H1 (cell line): ENCODE measurements at regions not wholly inside any gene's neighbourhood (a gene's known extent, or its start where the extent isn't known, plus 50 kb on each side); places are given as distances from the start of the nearest gene placed in this dataset.

Experiments used
- CBX8 ChIP-seq: fragments of 300-800, 300-1000 bp; sonication (generic); IDR thresholded peaks from 2 replicates; pipeline ENCODE4 v1.7.1; 2016; ENCODE audit warnings: low read depth, low read length, borderline replicate concordance
- EP300 ChIP-seq, 2 experiments: IDR thresholded peaks; 1 replicate in 1 of 2; 2 replicates in 1 of 2; pipeline ENCODE4 v1.6.1; 2011 to 2012; ENCODE audit warnings: low read depth in 2 of 2, low read length in 2 of 2, mild to moderate bottlenecking in 2 of 2, borderline replicate concordance in 1 of 2, inconsistent platforms in 1 of 2, moderate library complexity in 1 of 2
- GTF2F1 ChIP-seq: IDR thresholded peaks from 2 replicates; pipeline ENCODE4 v1.6.1; 2012; ENCODE audit warnings: low read depth, low read length, improper control_type of control experiment, borderline replicate concordance
- HDAC2 ChIP-seq, 2 experiments: fragments of 300-600 bp in 1 of 2; sonication (generic) in 1 of 2; IDR thresholded peaks; 2 replicates each; pipeline ENCODE4 v1.6.1; 2011 to 2012; ENCODE audit warnings: low read depth in 2 of 2, low read length in 2 of 2, mild to moderate bottlenecking in 2 of 2, moderate library complexity in 2 of 2, borderline replicate concordance in 1 of 2, inconsistent platforms in 1 of 2
- HDAC6 ChIP-seq: IDR thresholded peaks from one replicate; pipeline ENCODE4 v1.7.1; 2012; ENCODE audit warnings: low read depth, mild to moderate bottlenecking, inconsistent platforms, low read length, moderate library complexity
- POLR2A ChIP-seq, 2 experiments: IDR thresholded peaks; 1 replicate in 1 of 2; 2 replicates in 1 of 2; pipeline ENCODE4 v1.6.1; 2011; ENCODE audit warnings: low read depth in 2 of 2, low read length in 2 of 2, mild to moderate bottlenecking in 2 of 2; ENCODE audit errors: control extremely low read depth in 1 of 2
- POLR2AphosphoS5 ChIP-seq: IDR thresholded peaks from 2 replicates; pipeline ENCODE4 v1.6.1; 2011; ENCODE audit warnings: low read depth, low read length
- TF ChIP-seq, protein P1 (sequence below), 3 experiments: IDR thresholded peaks; 1 replicate in 2 of 3; 2 replicates in 1 of 3; pipeline versions ENCODE4 v1.5.1 to v1.6.1; 2011; ENCODE audit warnings: low read length in 3 of 3, mild to moderate bottlenecking in 3 of 3, inconsistent platforms in 2 of 3, low read depth in 1 of 3, moderate library complexity in 1 of 3; ENCODE audit not compliant: insufficient read depth in 1 of 3; ENCODE audit errors: control extremely low read depth in 1 of 3

- no peak for TF ChIP-seq CBX8
- no peak for TF ChIP-seq EP300 (IDR thresholded peaks at IDR 0.05; ENCODE audit: borderline replicate concordance in 1 of 2, low read depth in 2 of 2, low read length in 2 of 2)
- TF ChIP-seq HDAC6, result no peak
- TF ChIP-seq GTF2F1, result no peak
- TF ChIP-seq POLR2AphosphoS5, result no peak
- no peak for TF ChIP-seq POLR2A (IDR thresholded peaks at IDR 0.05; ENCODE audit: control extremely low read depth in 1 of 2, low read depth in 2 of 2, low read length in 2 of 2)
- TF ChIP-seq HDAC2 (IDR thresholded peaks at IDR 0.05; ENCODE audit: borderline replicate concordance in 1 of 2, low read depth in 2 of 2, low read length in 2 of 2), result no peak
- TF ChIP-seq, protein P1, sequence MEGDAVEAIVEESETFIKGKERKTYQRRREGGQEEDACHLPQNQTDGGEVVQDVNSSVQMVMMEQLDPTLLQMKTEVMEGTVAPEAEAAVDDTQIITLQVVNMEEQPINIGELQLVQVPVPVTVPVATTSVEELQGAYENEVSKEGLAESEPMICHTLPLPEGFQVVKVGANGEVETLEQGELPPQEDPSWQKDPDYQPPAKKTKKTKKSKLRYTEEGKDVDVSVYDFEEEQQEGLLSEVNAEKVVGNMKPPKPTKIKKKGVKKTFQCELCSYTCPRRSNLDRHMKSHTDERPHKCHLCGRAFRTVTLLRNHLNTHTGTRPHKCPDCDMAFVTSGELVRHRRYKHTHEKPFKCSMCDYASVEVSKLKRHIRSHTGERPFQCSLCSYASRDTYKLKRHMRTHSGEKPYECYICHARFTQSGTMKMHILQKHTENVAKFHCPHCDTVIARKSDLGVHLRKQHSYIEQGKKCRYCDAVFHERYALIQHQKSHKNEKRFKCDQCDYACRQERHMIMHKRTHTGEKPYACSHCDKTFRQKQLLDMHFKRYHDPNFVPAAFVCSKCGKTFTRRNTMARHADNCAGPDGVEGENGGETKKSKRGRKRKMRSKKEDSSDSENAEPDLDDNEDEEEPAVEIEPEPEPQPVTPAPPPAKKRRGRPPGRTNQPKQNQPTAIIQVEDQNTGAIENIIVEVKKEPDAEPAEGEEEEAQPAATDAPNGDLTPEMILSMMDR (IDR thresholded peaks at IDR 0.05; ENCODE audit: control extremely low read depth in 1 of 3, insufficient read depth in 1 of 3, low read depth in 1 of 3, low read length in 3 of 3), result no peak
Measured at GRCh38 chr12:89968151-89968700, 259.6 kb upstream of the ATP2B1 start.
